ENCODE measurements at regions not wholly inside any gene's neighbourhood (a gene's known extent, or its start where the extent isn't known, plus 50 kb on each side); places are given as distances from the start of the nearest gene placed in this dataset.

DNA sequence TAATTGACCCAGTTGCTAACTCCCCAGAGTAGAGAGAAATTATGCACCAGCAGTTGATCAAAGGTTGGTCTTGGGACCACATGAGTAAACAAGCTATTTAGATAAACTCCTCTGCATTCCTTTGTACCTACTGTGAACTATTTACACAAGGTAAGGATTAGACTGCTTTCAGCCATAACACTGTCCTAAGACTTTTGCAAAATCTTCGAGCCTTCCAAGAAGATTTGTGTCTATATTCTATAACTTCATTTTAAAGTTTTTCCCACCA, 108.5 kb upstream of the UNC13C start:
- no peak for TF ChIP-seq MYBL2 (CRISPR knock-in tag; IDR thresholded peaks at IDR 0.05)
- TF ChIP-seq, protein P1, sequence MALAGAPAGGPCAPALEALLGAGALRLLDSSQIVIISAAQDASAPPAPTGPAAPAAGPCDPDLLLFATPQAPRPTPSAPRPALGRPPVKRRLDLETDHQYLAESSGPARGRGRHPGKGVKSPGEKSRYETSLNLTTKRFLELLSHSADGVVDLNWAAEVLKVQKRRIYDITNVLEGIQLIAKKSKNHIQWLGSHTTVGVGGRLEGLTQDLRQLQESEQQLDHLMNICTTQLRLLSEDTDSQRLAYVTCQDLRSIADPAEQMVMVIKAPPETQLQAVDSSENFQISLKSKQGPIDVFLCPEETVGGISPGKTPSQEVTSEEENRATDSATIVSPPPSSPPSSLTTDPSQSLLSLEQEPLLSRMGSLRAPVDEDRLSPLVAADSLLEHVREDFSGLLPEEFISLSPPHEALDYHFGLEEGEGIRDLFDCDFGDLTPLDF (CRISPR knock-in tag; IDR thresholded peaks at IDR 0.05), result no peak
- TF ChIP-seq, protein P2, sequence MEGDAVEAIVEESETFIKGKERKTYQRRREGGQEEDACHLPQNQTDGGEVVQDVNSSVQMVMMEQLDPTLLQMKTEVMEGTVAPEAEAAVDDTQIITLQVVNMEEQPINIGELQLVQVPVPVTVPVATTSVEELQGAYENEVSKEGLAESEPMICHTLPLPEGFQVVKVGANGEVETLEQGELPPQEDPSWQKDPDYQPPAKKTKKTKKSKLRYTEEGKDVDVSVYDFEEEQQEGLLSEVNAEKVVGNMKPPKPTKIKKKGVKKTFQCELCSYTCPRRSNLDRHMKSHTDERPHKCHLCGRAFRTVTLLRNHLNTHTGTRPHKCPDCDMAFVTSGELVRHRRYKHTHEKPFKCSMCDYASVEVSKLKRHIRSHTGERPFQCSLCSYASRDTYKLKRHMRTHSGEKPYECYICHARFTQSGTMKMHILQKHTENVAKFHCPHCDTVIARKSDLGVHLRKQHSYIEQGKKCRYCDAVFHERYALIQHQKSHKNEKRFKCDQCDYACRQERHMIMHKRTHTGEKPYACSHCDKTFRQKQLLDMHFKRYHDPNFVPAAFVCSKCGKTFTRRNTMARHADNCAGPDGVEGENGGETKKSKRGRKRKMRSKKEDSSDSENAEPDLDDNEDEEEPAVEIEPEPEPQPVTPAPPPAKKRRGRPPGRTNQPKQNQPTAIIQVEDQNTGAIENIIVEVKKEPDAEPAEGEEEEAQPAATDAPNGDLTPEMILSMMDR (IDR thresholded peaks at IDR 0.05), result no peak
- TF ChIP-seq RELA (CRISPR knock-in tag; IDR thresholded peaks at IDR 0.05; ENCODE audit: borderline replicate concordance), result no peak
- TF ChIP-seq, protein P3, sequence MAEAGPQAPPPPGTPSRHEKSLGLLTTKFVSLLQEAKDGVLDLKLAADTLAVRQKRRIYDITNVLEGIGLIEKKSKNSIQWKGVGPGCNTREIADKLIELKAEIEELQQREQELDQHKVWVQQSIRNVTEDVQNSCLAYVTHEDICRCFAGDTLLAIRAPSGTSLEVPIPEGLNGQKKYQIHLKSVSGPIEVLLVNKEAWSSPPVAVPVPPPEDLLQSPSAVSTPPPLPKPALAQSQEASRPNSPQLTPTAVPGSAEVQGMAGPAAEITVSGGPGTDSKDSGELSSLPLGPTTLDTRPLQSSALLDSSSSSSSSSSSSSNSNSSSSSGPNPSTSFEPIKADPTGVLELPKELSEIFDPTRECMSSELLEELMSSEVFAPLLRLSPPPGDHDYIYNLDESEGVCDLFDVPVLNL (CRISPR knock-in tag; IDR thresholded peaks at IDR 0.05; ENCODE audit: borderline replicate concordance, low read depth), result no peak
- TF ChIP-seq, protein P4, sequence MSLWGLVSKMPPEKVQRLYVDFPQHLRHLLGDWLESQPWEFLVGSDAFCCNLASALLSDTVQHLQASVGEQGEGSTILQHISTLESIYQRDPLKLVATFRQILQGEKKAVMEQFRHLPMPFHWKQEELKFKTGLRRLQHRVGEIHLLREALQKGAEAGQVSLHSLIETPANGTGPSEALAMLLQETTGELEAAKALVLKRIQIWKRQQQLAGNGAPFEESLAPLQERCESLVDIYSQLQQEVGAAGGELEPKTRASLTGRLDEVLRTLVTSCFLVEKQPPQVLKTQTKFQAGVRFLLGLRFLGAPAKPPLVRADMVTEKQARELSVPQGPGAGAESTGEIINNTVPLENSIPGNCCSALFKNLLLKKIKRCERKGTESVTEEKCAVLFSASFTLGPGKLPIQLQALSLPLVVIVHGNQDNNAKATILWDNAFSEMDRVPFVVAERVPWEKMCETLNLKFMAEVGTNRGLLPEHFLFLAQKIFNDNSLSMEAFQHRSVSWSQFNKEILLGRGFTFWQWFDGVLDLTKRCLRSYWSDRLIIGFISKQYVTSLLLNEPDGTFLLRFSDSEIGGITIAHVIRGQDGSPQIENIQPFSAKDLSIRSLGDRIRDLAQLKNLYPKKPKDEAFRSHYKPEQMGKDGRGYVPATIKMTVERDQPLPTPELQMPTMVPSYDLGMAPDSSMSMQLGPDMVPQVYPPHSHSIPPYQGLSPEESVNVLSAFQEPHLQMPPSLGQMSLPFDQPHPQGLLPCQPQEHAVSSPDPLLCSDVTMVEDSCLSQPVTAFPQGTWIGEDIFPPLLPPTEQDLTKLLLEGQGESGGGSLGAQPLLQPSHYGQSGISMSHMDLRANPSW (CRISPR knock-in tag; conservative IDR thresholded peaks at IDR 0.05; ENCODE audit: low read depth), result no peak
- no peak for TF ChIP-seq ZBTB21 (CRISPR knock-in tag; IDR thresholded peaks at IDR 0.05; ENCODE audit: borderline replicate concordance)

Data from WTC11 (cell line).